ENCODE measurements at regions not wholly inside any gene's neighbourhood (a gene's known extent, or its start where the extent isn't known, plus 50 kb on each side); places are given as distances from the start of the nearest gene placed in this dataset.

GRCh38 chr11:123260511-123261211, 65.6 kb upstream of the CLMP start:
- Histone ChIP-seq H2BK5ac (ENCODE audit: low read depth, low read length, poor library complexity) (no peak overlapping the region), H3K79me1 (ENCODE audit: low read length) (peaks cover 7% of the 10 kb centered on the region), H3K4ac (ENCODE audit: low read depth, low read length) (no peak overlapping the region), H3K9ac (ENCODE audit: low read length) (no peak overlapping the region), H2BK120ac (ENCODE audit: insufficient read depth, low read length, poor library complexity) (no peak overlapping the region), H3K79me2 (ENCODE audit: control insufficient read depth, insufficient read depth, low read length, poor library complexity) (no peaks in the 10 kb centered on the region), H2AFZ (ENCODE audit: insufficient read depth, low read length, poor library complexity) (peak overlapping the region; percentile 17), H3K4me1 (ENCODE audit: control insufficient read depth in 1 of 2, insufficient read depth in 2 of 2, low read length in 2 of 2) (peaks cover 14% of the 10 kb centered on the region in 2 experiments), H2AK5ac (ENCODE audit: low read length) (no peak overlapping the region), H3K36me3 (ENCODE audit: control insufficient read depth in 1 of 2, insufficient read depth in 2 of 2, low read length in 2 of 2) (no peaks in the 10 kb centered on the region), H3K4me2 (ENCODE audit: low read length) (no peak overlapping the region), H3K23ac (ENCODE audit: low read length) (no peak overlapping the region), H3K4me3 (ENCODE audit: low read depth, low read length) (no peak overlapping the region), H4K12ac (ENCODE audit: low read depth, low read length) (no peak overlapping the region), H3K18ac (ENCODE audit: low read length) (no peak overlapping the region), H3K27me3 (ENCODE audit: insufficient read depth, low read length) (no peaks in the 10 kb centered on the region), H3K27ac (ENCODE audit: low read depth, low read length) (no peak overlapping the region), H4K91ac (ENCODE audit: low read depth, low read length) (no peak overlapping the region), H3K9me3 (ENCODE audit: insufficient read depth, low read depth, low read length) (peaks cover 4% of the 10 kb centered on the region), H3K14ac (ENCODE audit: low read length) (no peak overlapping the region), H4K8ac (ENCODE audit: low read depth, low read length) (no peak overlapping the region), H2BK12ac (ENCODE audit: low read length) (no peak overlapping the region)
- no CpG with 5 or more reads among the region's 4 CpGs for WGBS (ENCODE audit: extremely low coverage, insufficient coverage, insufficient read length)
- peak in 1 of 2 donors; percentile 24 for DNase-seq

DNA sequence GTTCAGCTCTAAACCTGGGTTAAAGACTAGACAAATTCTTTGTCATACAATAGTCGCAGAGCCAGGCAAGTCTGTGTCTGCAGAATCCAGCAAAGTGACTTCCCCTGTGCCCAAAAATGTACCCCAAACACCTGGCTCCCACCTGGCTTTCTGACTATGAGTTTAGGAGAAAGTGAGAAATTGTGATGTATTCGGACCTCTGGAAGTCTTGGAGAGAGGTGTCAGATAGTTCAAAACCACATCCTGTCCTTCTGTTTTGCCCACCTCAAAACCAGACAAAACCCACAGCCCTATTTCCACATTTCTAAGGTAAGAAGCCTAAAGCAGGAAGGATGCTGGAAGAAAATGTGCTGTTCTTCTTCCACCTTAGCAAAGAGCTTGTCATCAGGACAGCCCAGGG, 63.8 kb upstream of the CLMP start:
- no peak overlapping the region for H4K8ac ChIP-seq (ENCODE audit: low read depth, low read length)
- H4K12ac ChIP-seq (ENCODE audit: low read depth, low read length), result no peak overlapping the region
- WGBS (ENCODE audit: extremely low coverage, insufficient coverage, insufficient read length), result no CpG with 5 or more reads among the region's 2 CpGs
- H3K27me3 ChIP-seq (ENCODE audit: insufficient read depth, low read length), result no peaks in the 10 kb centered on the region
- H3K4me3 ChIP-seq (ENCODE audit: low read depth, low read length), result no peak overlapping the region
- H3K36me3 ChIP-seq (ENCODE audit: control insufficient read depth in 1 of 2, insufficient read depth in 2 of 2, low read length in 2 of 2), result no peaks in the 10 kb centered on the region
- peaks cover 4% of the 10 kb centered on the region for H3K9me3 ChIP-seq (ENCODE audit: insufficient read depth, low read depth, low read length)
- H2AFZ ChIP-seq (ENCODE audit: insufficient read depth, low read length, poor library complexity), result no peak overlapping the region
- H3K4ac ChIP-seq (ENCODE audit: low read depth, low read length), result no peak overlapping the region
- H3K27ac ChIP-seq (ENCODE audit: low read depth, low read length), result no peak overlapping the region
- H3K9ac ChIP-seq (ENCODE audit: low read length), result no peak overlapping the region
- H2AK5ac ChIP-seq (ENCODE audit: low read length), result no peak overlapping the region
- no peak overlapping the region for H3K4me2 ChIP-seq (ENCODE audit: low read length)
- H3K79me2 ChIP-seq (ENCODE audit: control insufficient read depth, insufficient read depth, low read length, poor library complexity), result no peaks in the 10 kb centered on the region
- H3K14ac ChIP-seq (ENCODE audit: low read length), result no peak overlapping the region
- no peak overlapping the region for H2BK12ac ChIP-seq (ENCODE audit: low read length)
- H2BK120ac ChIP-seq (ENCODE audit: insufficient read depth, low read length, poor library complexity), result no peak overlapping the region
- H3K18ac ChIP-seq (ENCODE audit: low read length), result no peak overlapping the region
- H3K23ac ChIP-seq (ENCODE audit: low read length), result no peak overlapping the region
- DNase-seq, result no peak
- H2BK5ac ChIP-seq (ENCODE audit: low read depth, low read length, poor library complexity), result no peak overlapping the region
- no peak overlapping the region for H4K91ac ChIP-seq (ENCODE audit: low read depth, low read length)
- peaks cover 2% of the 10 kb centered on the region in 2 experiments for H3K4me1 ChIP-seq (ENCODE audit: control insufficient read depth in 1 of 2, insufficient read depth in 2 of 2, low read length in 2 of 2)
- peaks cover 2% of the 10 kb centered on the region for H3K79me1 ChIP-seq (ENCODE audit: low read length)

DNA sequence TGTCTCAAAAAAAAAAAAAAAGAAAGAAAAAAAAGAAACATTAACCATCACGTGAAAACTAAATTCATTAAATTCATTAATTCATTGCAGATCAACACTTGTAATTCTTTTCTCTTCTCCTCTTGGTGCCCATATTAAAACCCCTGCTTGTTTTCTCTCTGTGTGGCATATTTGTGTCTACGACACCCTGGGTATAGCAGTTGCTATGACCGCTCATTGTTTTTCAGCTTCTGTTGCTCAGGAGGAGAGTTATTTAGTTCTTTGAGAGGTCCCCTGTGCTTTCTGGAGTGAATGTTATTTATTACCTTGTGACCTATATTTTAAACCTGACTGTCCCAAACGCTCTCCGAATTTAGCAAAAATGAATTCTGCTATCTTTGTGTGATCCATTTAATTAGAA, 62.3 kb upstream of the CLMP start:
- H3K79me2 ChIP-seq (ENCODE audit: control insufficient read depth, insufficient read depth, low read length, poor library complexity), result no peaks in the 10 kb centered on the region
- H2BK5ac ChIP-seq (ENCODE audit: low read depth, low read length, poor library complexity), result no peak overlapping the region
- no peak overlapping the region for H3K14ac ChIP-seq (ENCODE audit: low read length)
- peaks cover 4% of the 10 kb centered on the region for H3K9me3 ChIP-seq (ENCODE audit: insufficient read depth, low read depth, low read length)
- WGBS (ENCODE audit: extremely low coverage, insufficient coverage, insufficient read length), result no CpG with 5 or more reads among the region's 5 CpGs
- H3K36me3 ChIP-seq (ENCODE audit: control insufficient read depth in 1 of 2, insufficient read depth in 2 of 2, low read length in 2 of 2), result no peaks in the 10 kb centered on the region
- no peak overlapping the region for H3K18ac ChIP-seq (ENCODE audit: low read length)
- H3K4ac ChIP-seq (ENCODE audit: low read depth, low read length), result no peak overlapping the region
- H3K79me1 ChIP-seq (ENCODE audit: low read length), result no peaks in the 10 kb centered on the region
- no peak overlapping the region for H4K91ac ChIP-seq (ENCODE audit: low read depth, low read length)
- H3K4me1 ChIP-seq (ENCODE audit: control insufficient read depth in 1 of 2, insufficient read depth in 2 of 2, low read length in 2 of 2), result no peaks in the 10 kb centered on the region
- no peak overlapping the region for H2AK5ac ChIP-seq (ENCODE audit: low read length)
- no peak overlapping the region for H4K12ac ChIP-seq (ENCODE audit: low read depth, low read length)
- H3K9ac ChIP-seq (ENCODE audit: low read length), result no peak overlapping the region
- H2BK120ac ChIP-seq (ENCODE audit: insufficient read depth, low read length, poor library complexity), result no peak overlapping the region
- H2AFZ ChIP-seq (ENCODE audit: insufficient read depth, low read length, poor library complexity), result no peak overlapping the region
- DNase-seq, result no peak
- no peak overlapping the region for H3K23ac ChIP-seq (ENCODE audit: low read length)
- H4K8ac ChIP-seq (ENCODE audit: low read depth, low read length), result no peak overlapping the region
- H3K4me2 ChIP-seq (ENCODE audit: low read length), result no peak overlapping the region
- no peak overlapping the region for H3K27ac ChIP-seq (ENCODE audit: low read depth, low read length)
- no peaks in the 10 kb centered on the region for H3K27me3 ChIP-seq (ENCODE audit: insufficient read depth, low read length)
- H3K4me3 ChIP-seq (ENCODE audit: low read depth, low read length), result no peak overlapping the region
- no peak overlapping the region for H2BK12ac ChIP-seq (ENCODE audit: low read length)

DNA sequence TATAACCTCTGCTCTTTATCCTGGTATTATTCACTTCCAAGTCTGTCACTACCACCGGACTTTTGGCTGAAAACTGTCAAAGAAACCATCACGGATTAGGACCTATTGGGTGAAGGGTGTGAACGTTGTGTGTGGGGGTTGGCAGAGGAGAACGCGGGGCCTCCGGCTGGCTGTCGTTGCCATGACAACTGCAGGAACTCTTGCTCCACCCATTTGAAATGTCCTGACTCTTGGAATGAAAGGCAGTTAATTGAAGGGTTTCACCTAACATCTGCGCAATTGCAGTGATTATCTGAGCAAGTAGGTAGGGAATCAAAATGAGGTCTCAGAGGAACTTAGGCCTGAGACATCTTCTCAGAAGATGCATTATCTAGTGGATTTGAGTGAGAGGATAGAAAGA, 60.9 kb upstream of the CLMP start:
- Histone ChIP-seq H3K23ac (ENCODE audit: low read length) (no peak overlapping the region), H3K4ac (ENCODE audit: low read depth, low read length) (no peak overlapping the region), H2BK5ac (ENCODE audit: low read depth, low read length, poor library complexity) (no peak overlapping the region), H3K4me2 (ENCODE audit: low read length) (no peak overlapping the region), H4K91ac (ENCODE audit: low read depth, low read length) (no peak overlapping the region), H2AK5ac (ENCODE audit: low read length) (no peak overlapping the region), H3K79me1 (ENCODE audit: low read length) (no peaks in the 10 kb centered on the region), H3K9ac (ENCODE audit: low read length) (no peak overlapping the region), H2AFZ (ENCODE audit: insufficient read depth, low read length, poor library complexity) (no peak overlapping the region), H3K14ac (ENCODE audit: low read length) (no peak overlapping the region), H3K27ac (ENCODE audit: low read depth, low read length) (no peak overlapping the region), H3K18ac (ENCODE audit: low read length) (no peak overlapping the region), H3K9me3 (ENCODE audit: insufficient read depth, low read depth, low read length) (peaks cover 4% of the 10 kb centered on the region), H4K12ac (ENCODE audit: low read depth, low read length) (no peak overlapping the region), H3K4me1 (ENCODE audit: control insufficient read depth in 1 of 2, insufficient read depth in 2 of 2, low read length in 2 of 2) (no peaks in the 10 kb centered on the region), H3K4me3 (ENCODE audit: low read depth, low read length) (no peak overlapping the region), H2BK12ac (ENCODE audit: low read length) (no peak overlapping the region), H4K8ac (ENCODE audit: low read depth, low read length) (no peak overlapping the region), H3K79me2 (ENCODE audit: control insufficient read depth, insufficient read depth, low read length, poor library complexity) (no peaks in the 10 kb centered on the region), H3K27me3 (ENCODE audit: insufficient read depth, low read length) (no peaks in the 10 kb centered on the region), H2BK120ac (ENCODE audit: insufficient read depth, low read length, poor library complexity) (no peak overlapping the region), H3K36me3 (ENCODE audit: control insufficient read depth in 1 of 2, insufficient read depth in 2 of 2, low read length in 2 of 2) (no peaks in the 10 kb centered on the region)
- no peak for DNase-seq
- WGBS (ENCODE audit: extremely low coverage, insufficient coverage, insufficient read length), result no CpG with 5 or more reads among the region's 8 CpGs
